PC-9 (cell line): ENCODE measurements at regions not wholly inside any gene's neighbourhood (a gene's known extent, or its start where the extent isn't known, plus 50 kb on each side); places are given as distances from the start of the nearest gene placed in this dataset.
A peak's percentile ranks its signal among the peaks of the same experiment; 100 is the strongest.

Source experiments
- BruUV-seq: library from RNA; stranded (reverse); fragments of 400-500 nt; replicated peaks from 2 replicates; lab custom pipeline; 2021; lab: Mats Ljungman, UMichigan
- CTCF ChIA-PET: fragments of 300-600 bp; sonication (Branson Sonifier 250); formaldehyde crosslinking; loops from one replicate; lab custom pipeline; 2022; ENCODE audit warnings: antibody characterized with exemption; lab: Charles Lee
- POLR2A ChIA-PET: fragments of 300-600 bp; sonication (Branson Sonifier 250); formaldehyde crosslinking; loops from one replicate; lab custom pipeline; 2022; ENCODE audit warnings: antibody characterized with exemption; ENCODE audit not compliant: unreplicated experiment; lab: Charles Lee
- DNase-seq, 2 experiments: peaks; one replicate each; pipeline versions ENCODE4 v3.0.0 to v3.0.0-alpha.2; 2015 to 2022; ENCODE audit warnings: mixed read lengths in 1 of 2
- H2AFZ ChIP-seq: fragments of 200-600 bp; sonication (generic); 2 replicates; pipeline ENCODE4 v1.8.1; 2017; ENCODE audit warnings: antibody characterized with exemption
- H3F3A ChIP-seq: fragments of 200-600 bp; sonication (generic); 2 replicates; pipeline ENCODE4 v1.8.1; 2017; ENCODE audit warnings: antibody characterized with exemption, mild to moderate bottlenecking, low read depth; ENCODE audit not compliant: insufficient read depth
- H3K27ac ChIP-seq: fragments of 200-600 bp; sonication (generic); 2 replicates; pipeline ENCODE4 v1.6.1; 2016; ENCODE audit warnings: mixed run types
- H3K27me3 ChIP-seq: fragments of 200-600 bp; sonication (generic); 2 replicates; pipeline ENCODE4 v1.6.1; 2016; ENCODE audit warnings: low read depth, mixed run types; ENCODE audit not compliant: insufficient read depth
- H3K36me3 ChIP-seq: fragments of 200-600 bp; sonication (generic); 2 replicates; pipeline ENCODE4 v1.6.1; 2016; ENCODE audit warnings: low read depth, mixed run types
- H3K4me1 ChIP-seq: fragments of 200-600 bp; sonication (generic); replicated peaks from 2 replicates; pipeline ENCODE4 v1.6.1; 2016; ENCODE audit warnings: mixed run types; ENCODE audit not compliant: insufficient read depth
- H3K4me2 ChIP-seq: fragments of 200-600 bp; sonication (generic); 2 replicates; pipeline ENCODE4 v1.6.1; 2017; ENCODE audit warnings: mixed run types
- H3K4me3 ChIP-seq: fragments of 200-600 bp; sonication (generic); 2 replicates; pipeline ENCODE4 v1.6.1; 2016; ENCODE audit warnings: mixed run types
- H3K79me2 ChIP-seq: fragments of 200-600 bp; sonication (generic); 2 replicates; pipeline ENCODE4 v1.6.1; 2017; ENCODE audit warnings: low read depth, mixed run types
- H3K9me2 ChIP-seq: fragments of 200-600 bp; sonication (generic); 2 replicates; pipeline ENCODE4 v1.8.1; 2017; ENCODE audit warnings: mild to moderate bottlenecking; ENCODE audit not compliant: insufficient read depth
- H3K9me3 ChIP-seq: fragments of 200-600 bp; sonication (generic); 2 replicates; pipeline ENCODE4 v1.8.1; 2016; ENCODE audit warnings: low read depth; ENCODE audit not compliant: insufficient read depth
- H4K20me1 ChIP-seq: fragments of 200-600 bp; sonication (generic); 2 replicates; pipeline ENCODE4 v1.8.1; 2017; ENCODE audit not compliant: insufficient read depth
- CTCF ChIP-seq: fragments of 200-600 bp; sonication (generic); conservative IDR thresholded peaks from 2 replicates; pipeline ENCODE4 v1.6.1; 2017; ENCODE audit warnings: mixed run types, antibody characterized with exemption, mild to moderate bottlenecking, moderate library complexity
- EZH2 ChIP-seq: fragments of 200-600 bp; sonication (generic); IDR thresholded peaks from 2 replicates; pipeline ENCODE4 v1.8.0; 2017; ENCODE audit warnings: antibody characterized with exemption, low read depth
- intact Hi-C: fragments of 100-400 bp; cut with micrococcal nuclease; formaldehyde crosslinking; loops from one replicate; pipeline ENCODE4 v1.10.0; 2022; ENCODE audit not compliant: unreplicated experiment

- Histone ChIP-seq H3K27me3 (no peaks in the 10 kb centered on the region), H3K27ac (no peak overlapping the region), H3K4me3 (no peak overlapping the region), H3F3A (no peaks in the 10 kb centered on the region), H2AFZ (no peak overlapping the region), H4K20me1 (no peaks in the 10 kb centered on the region), H3K4me1 (peaks cover 19% of the 10 kb centered on the region), H3K36me3 (no peaks in the 10 kb centered on the region), H3K9me2 (no peaks in the 10 kb centered on the region), H3K9me3 (no peaks in the 10 kb centered on the region; the same call in 1 of the 2 replicates), H3K4me2 (no peak overlapping the region), H3K79me2 (no peaks in the 10 kb centered on the region)
- intact Hi-C loops = no loop called here
- BruUV-seq = no TSS peak
- ChIA-PET POLR2A (no interaction called here), CTCF (no interaction called here)
- DNase-seq = no peak
- TF ChIP-seq EZH2 = no peak
- TF ChIP-seq CTCF = no peak
Observed at GRCh38 chr5:160940725-160941124, 88.7 kb upstream of the ATP10B start.

GRCh38 chr5:160938532-160938931 is 86.5 kb upstream of the ATP10B start:
- H3K4me1 ChIP-seq = peaks cover 19% of the 10 kb centered on the region
- TF ChIP-seq EZH2 = no peak
- no peak for TF ChIP-seq CTCF
- CTCF ChIA-PET = no interaction called here
- H3K27ac ChIP-seq = peak overlapping the region; percentile 47
- H2AFZ ChIP-seq = peak overlapping the region; percentile 35; the same call in 1 of the 2 replicates
- H3K9me3 ChIP-seq = no peaks in the 10 kb centered on the region; the same call in 1 of the 2 replicates
- no peaks in the 10 kb centered on the region for H3K36me3 ChIP-seq
- no peaks in the 10 kb centered on the region for H3K79me2 ChIP-seq
- no TSS peak for BruUV-seq
- no peaks in the 10 kb centered on the region for H3K9me2 ChIP-seq
- H3F3A ChIP-seq = no peaks in the 10 kb centered on the region
- POLR2A ChIA-PET = no interaction called here
- peak; percentile 15 to 52 for DNase-seq
- H4K20me1 ChIP-seq = no peaks in the 10 kb centered on the region
- H3K4me2 ChIP-seq = 0 out of 2 replicates have a peak overlapping the region, but pooled peaks have one; percentile 20
- no peak overlapping the region for H3K4me3 ChIP-seq
- no peaks in the 10 kb centered on the region for H3K27me3 ChIP-seq
- intact Hi-C loops = no loop called here

GRCh38 chr5:160937570-160937969 is 85.6 kb upstream of the ATP10B start:
- TF ChIP-seq CTCF = no peak
- no peak for TF ChIP-seq EZH2
- ChIA-PET POLR2A (no interaction called here), CTCF (no interaction called here)
- peaks cover 19% of the 10 kb centered on the region for H3K4me1 ChIP-seq
- no peaks in the 10 kb centered on the region for H3K27me3 ChIP-seq
- H3K27ac ChIP-seq = no peak overlapping the region
- no peaks in the 10 kb centered on the region; the same call in 1 of the 2 replicates for H3K9me3 ChIP-seq
- no peaks in the 10 kb centered on the region for H3K9me2 ChIP-seq
- H3K79me2 ChIP-seq = no peaks in the 10 kb centered on the region
- no peaks in the 10 kb centered on the region for H4K20me1 ChIP-seq
- intact Hi-C loops = no loop called here
- DNase-seq = peak in 1 of 2 experiments; percentile 78
- BruUV-seq = no TSS peak
- no peak overlapping the region for H2AFZ ChIP-seq
- H3K4me2 ChIP-seq = no peak overlapping the region; the same call in 1 of the 2 replicates
- no peak overlapping the region for H3K4me3 ChIP-seq
- H3F3A ChIP-seq = no peaks in the 10 kb centered on the region
- H3K36me3 ChIP-seq = no peaks in the 10 kb centered on the region
